Inflammatory macrophage treated with lipopolysaccharide for 4 hours (primary cell): ENCODE measurements at regions not wholly inside any gene's neighbourhood (a gene's known extent, or its start where the extent isn't known, plus 50 kb on each side); places are given as distances from the start of the nearest gene placed in this dataset.
"Not testable (repeated sequence)": the region's sequence is repeated elsewhere in the genome, so short reads cannot be mapped to it uniquely, and the experiment has no call there.

Experiments used
- DNase-seq: peaks from one replicate; pipeline ENCODE4 v3.0.0-alpha.2; 2020

DNA sequence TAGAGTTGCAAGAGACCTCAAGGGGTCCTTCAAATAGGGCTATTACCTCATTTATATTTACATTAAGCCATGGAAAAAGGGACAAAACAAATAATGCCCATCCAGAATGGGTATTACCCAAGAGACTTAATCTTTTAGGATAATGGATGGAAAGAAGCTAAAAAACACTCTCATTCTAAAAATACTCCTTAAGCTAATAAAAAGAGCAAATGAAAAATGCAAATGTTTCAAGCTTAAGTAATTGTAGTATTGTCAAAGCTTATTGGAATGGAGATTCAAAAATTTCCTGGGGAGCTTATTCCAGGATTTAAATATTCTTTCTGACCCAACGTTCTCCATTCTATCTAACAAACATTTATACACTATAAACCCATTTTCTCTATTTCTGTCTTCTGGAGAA lies 107.8 kb upstream of the SPIN4 start:
- DNase-seq = no peak

DNA sequence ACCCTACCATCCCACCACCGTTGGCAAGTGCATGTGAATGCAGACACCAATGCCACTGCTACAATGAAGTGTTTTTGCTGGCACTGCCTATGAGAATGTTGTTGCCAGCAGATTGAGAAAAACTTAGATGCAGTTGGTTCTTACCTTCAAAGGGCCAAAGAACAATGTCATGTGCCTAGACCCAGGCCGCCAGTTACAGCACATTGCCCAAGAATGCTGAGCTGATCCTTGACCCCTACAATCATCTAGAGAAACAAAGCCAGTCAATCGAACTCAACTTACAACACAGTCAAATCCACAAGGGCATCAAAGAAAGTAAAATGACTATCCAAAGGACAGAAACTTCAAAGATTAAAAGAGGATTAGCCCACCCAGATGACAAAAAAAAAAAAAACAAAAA lies 102.4 kb upstream of the SPIN4 start:
- DNase-seq = no peak

GRCh38 chrX:63441717-63442116 lies 90.6 kb upstream of the SPIN4 start:
- no peak for DNase-seq

- DNase-seq = no peak
Observed at GRCh38 chrX:63439580-63439979, 88.4 kb upstream of the SPIN4 start.

DNA sequence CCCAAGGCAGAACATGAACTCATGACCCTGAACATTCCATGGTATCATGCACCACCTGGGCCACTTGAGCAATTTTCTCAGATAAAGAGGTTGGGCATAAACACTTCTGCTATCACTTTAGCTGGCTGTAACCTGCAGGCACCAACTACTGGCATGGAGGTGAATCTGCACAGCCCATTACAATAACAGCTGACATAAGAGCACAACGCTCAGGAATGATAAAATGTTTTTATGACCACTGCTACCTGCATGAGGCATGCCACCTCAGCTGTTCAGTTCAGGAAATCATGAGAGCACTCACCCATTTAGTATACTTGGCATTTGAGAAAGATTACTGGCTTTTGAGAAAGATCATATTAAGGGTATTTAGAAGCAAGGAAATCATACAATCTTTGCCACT lies 85.7 kb upstream of the SPIN4 start:
- DNase-seq = no peak

DNA sequence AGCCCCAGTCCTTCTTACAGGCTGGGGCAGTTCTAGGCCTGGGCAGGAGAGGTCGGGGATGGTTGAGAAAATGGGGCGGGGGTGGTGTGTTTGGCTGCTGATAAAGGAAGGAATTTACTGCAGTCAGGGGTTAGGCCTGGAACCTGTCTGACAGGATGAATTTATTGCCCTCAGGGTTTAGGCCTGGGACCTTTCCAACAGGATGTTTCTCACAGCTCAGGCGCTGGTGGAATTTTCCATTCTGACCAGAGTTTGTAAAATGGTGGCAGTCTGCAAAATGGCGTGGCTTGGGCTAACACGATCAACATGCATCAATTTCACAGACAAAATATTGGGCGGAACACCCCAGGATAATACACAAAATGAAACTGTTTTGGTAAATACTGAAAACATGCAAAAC lies 83.5 kb upstream of the SPIN4 start:
- DNase-seq = no peak

- DNase-seq = no peak
Observed at GRCh38 chrX:63434206-63434605, 83.1 kb upstream of the SPIN4 start.

DNA sequence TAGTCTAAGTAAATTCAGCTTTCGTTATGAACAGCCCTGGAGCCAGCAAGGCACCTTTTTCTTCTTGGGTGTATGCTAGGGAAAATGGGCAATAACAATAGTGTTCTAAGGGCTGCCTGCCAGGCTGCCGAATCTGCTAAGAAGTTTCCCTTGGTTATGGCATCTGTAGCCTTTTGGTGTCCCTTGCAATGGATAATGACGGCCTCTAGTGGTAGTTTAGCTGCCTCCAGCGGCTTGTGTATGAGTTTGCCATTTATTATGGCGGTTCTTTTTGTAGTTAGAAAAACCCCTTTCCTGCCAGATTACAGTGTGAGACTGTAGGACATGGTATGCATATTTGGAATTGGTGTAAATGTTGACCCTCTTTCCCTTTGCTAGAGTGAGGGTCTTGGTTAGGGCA lies 78.9 kb upstream of the SPIN4 start:
- no peak for DNase-seq

GRCh38 chrX:63428348-63428747 lies 77.2 kb upstream of the SPIN4 start:
- DNase-seq = no peak

DNA sequence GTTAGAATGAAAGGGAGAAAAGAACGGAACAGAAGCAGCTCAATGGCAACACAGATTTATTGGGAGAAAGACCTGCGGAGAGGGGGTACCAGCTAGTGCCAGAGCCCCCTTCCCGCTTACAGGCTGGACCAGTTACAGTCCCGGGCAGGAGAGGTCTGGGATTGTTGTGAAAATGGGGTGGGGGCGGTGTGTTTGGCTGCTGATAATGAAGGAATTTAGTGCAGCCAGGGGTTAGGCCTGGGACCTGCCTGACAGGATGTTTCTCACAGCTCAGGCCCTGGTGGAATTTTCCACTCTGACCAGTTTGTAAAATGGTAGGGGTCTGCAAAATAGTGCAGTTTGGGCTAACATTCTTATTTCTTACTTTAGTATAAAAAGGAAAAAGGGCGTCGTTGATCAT lies 75.4 kb upstream of the SPIN4 start:
- no peak for DNase-seq

GRCh38 chrX:63424063-63424462 lies 72.9 kb upstream of the SPIN4 start:
- no peak for DNase-seq

DNA sequence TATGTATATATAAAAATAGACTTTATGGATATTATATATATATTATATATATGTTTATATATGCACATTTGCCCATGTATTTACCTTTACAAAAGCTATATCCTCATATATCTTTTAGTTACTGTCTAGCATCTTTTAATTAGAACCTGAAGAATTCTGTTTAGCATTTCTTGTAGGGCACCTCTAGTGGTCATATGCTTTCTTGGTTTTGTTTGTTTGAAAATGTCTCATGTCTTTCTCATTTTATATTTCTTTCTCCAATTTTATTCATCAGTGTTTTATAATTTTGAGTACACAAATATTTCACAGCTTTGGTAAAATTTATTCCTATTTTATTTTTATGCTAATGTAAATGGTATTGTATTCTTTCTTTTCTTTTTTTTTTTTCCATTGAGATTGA lies 70.3 kb upstream of the SPIN4 start:
- no peak for DNase-seq

DNA sequence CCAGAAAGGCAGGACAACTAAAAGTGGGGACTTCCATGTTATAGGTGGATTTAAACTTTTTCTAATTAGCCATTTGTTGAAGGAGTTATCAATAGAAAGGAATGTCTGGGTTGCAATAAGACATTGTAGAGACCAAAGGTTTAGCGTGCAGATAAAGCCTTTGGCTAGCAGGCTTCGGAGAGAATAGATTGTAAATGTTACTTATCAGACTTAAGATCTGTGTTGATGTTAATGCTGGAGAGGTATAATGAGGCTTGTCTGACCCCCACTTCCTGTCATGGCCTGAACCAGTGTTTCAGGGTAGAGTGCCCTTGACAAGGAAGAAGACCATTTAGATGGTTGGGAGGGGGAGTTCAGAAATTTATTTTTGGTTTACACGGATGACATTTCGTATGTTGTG lies 67.1 kb upstream of the SPIN4 start:
- DNase-seq = no peak

- DNase-seq = no peak
Observed at GRCh38 chrX:63417649-63418048, 66.5 kb upstream of the SPIN4 start.

DNA sequence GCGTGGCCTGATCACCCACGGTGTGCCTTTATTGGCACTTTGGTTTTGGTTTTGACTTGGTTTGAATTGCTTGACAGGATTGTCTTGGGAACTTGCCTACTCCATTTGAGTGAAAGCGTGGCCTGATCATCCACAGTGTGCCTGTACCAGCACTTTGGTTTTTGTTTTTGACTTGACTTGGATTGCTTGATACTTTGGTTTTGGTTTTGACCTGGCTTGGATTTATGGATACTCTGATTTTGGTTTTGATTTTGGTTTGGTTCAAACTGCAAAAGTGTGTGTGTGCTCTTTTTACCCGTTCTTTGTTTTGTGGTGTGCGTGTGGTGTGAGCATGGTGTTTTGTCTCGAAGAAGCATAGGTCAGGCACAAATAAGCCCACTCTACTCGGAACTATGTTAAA lies 58.8 kb upstream of the SPIN4 start:
- DNase-seq = not testable (repeated sequence)

DNA sequence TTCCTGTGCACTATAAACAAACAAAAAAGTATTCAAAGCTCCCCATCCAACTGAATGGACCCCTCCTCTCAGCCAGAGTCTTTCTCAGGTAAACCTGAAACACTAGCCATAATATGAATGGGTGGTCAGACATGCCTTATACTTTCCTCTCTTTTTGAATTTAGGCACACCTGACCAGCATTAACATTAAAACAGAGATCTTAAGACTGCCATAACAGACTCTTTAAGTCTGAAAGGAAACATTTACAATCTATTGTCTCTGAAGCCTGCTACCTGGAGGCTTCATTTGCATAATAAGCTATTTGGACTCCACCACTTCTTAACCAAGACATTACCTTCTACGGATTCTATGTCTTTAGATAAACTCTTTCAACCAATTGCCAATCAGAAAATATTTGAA lies 56.9 kb upstream of the SPIN4 start:
- DNase-seq = no peak

GRCh38 chrX:63404332-63404731 lies 53.2 kb upstream of the SPIN4 start:
- no peak for DNase-seq

DNA sequence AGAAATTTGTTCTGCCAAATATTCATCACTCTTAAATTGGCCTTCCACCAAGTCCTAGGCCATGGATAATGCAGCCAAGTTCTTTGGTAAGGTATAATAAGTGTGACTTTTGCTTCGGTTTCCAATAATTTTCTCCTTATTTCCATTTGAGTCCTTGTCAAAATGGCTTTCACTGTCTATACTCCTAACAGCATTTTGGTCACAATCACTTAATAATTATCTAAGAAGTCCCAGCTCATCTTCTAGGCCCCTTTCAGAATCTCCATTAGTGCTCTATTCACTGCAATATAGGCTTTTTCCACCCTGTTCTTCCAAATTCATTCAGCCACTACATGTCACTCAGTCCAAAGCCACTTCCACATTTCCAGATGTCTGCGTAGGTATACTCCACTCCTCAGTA lies 51.0 kb upstream of the SPIN4 start:
- DNase-seq = no peak
